SK-N-SH (cell line): ENCODE measurements at regions not wholly inside any gene's neighbourhood (a gene's known extent, or its start where the extent isn't known, plus 50 kb on each side); places are given as distances from the start of the nearest gene placed in this dataset.

Source experiments
- CTCF ChIA-PET: fragments of 300-600, 350-600 bp; formaldehyde crosslinking; extraction: SDS; loops from one replicate; lab custom pipeline; 2021; lab: Yijun Ruan, JAX
- POLR2A ChIA-PET: fragments of 350-600 bp; sonication (Branson Sonifier 250); formaldehyde crosslinking; extraction: SDS; loops from one replicate; lab custom pipeline; 2020; ENCODE audit warnings: antibody characterized with exemption, inconsistent platforms; lab: Yijun Ruan, JAX
- DNase-seq: peaks from one replicate; pipeline ENCODE4 v3.0.0; 2012
- H2AFZ ChIP-seq: fragments of 200-600 bp; sonication (generic); 2 replicates; pipeline ENCODE4 v1.8.1; 2016; ENCODE audit warnings: antibody characterized with exemption, mild to moderate bottlenecking, low read depth
- H3F3A ChIP-seq: fragments of 200-600 bp; sonication (generic); replicated peaks from 2 replicates; pipeline ENCODE3; 2016; ENCODE audit warnings: antibody characterized with exemption, mild to moderate bottlenecking; ENCODE audit not compliant: insufficient read depth
- H3K27ac ChIP-seq, 2 experiments: fragments of 200-500 bp in 1 of 2; fragments of 200-600 bp in 1 of 2; sonication (Bioruptor generic) in 1 of 2; sonication (generic), shearing (Covaris generic) in 1 of 2; 2 replicates each; pipeline versions ENCODE4 v1.5.1 to v1.6.1; 2014 to 2016; ENCODE audit warnings: low read depth in 2 of 2, inconsistent platforms in 1 of 2, low read length in 1 of 2, mild to moderate bottlenecking in 1 of 2, mixed read lengths in 1 of 2
- H3K27me3 ChIP-seq: fragments of 200-600 bp; sonication (generic), shearing (Covaris generic); 2 replicates; pipeline ENCODE4 v1.6.1; 2016; ENCODE audit warnings: mixed run types; ENCODE audit not compliant: insufficient read depth
- H3K36me3 ChIP-seq, 2 experiments: fragments of 200-500 bp in 1 of 2; fragments of 200-600 bp in 1 of 2; sonication (Bioruptor generic) in 1 of 2; sonication (generic) in 1 of 2; replicated peaks in 1 of 2; 2 replicates each; pipeline versions ENCODE3 to v1.5.1; 2014 to 2016; ENCODE audit warnings: low read length in 1 of 2, mild to moderate bottlenecking in 1 of 2; ENCODE audit not compliant: insufficient read depth in 2 of 2, control insufficient read depth in 1 of 2
- H3K4me1 ChIP-seq, 2 experiments: fragments of 200-500 bp in 1 of 2; fragments of 200-600 bp in 1 of 2; sonication (Bioruptor generic) in 1 of 2; sonication (generic), shearing (Covaris generic) in 1 of 2; 2 replicates each; pipeline versions ENCODE4 v1.5.1 to v1.6.1; 2014 to 2016; ENCODE audit warnings: low read depth in 1 of 2, low read length in 1 of 2, mixed run types in 1 of 2; ENCODE audit not compliant: insufficient read depth in 2 of 2, control insufficient read depth in 1 of 2
- H3K4me2 ChIP-seq: fragments of 200-600 bp; sonication (generic), shearing (Covaris generic); 2 replicates; pipeline ENCODE4 v1.6.1; 2017; ENCODE audit warnings: mixed run types
- H3K4me3 ChIP-seq, 2 experiments: fragments of 200-500 bp in 1 of 2; fragments of 200-600 bp in 1 of 2; sonication (Bioruptor generic) in 1 of 2; sonication (generic), shearing (Covaris generic) in 1 of 2; 2 replicates each; pipeline versions ENCODE4 v1.5.1 to v1.8.1; 2014 to 2016; ENCODE audit warnings: low read depth in 2 of 2, inconsistent platforms in 1 of 2, low read length in 1 of 2, mild to moderate bottlenecking in 1 of 2, mixed read lengths in 1 of 2, moderate library complexity in 1 of 2
- H3K79me2 ChIP-seq: fragments of 200-600 bp; sonication (generic); 2 replicates; pipeline ENCODE4 v1.8.1; 2017; ENCODE audit warnings: mild to moderate bottlenecking; ENCODE audit not compliant: insufficient read depth
- H3K9ac ChIP-seq: fragments of 200-600 bp; sonication (generic); 2 replicates; pipeline ENCODE4 v1.6.1; 2017; ENCODE audit warnings: mixed run types
- H3K9me2 ChIP-seq: fragments of 200-600 bp; sonication (generic); 2 replicates; pipeline ENCODE4 v1.6.1; 2017; ENCODE audit warnings: mixed run types
- H3K9me3 ChIP-seq: fragments of 200-600 bp; sonication (generic); 2 replicates; pipeline ENCODE4 v1.6.1; 2017; ENCODE audit warnings: mixed run types, mild to moderate bottlenecking, moderate library complexity
- H4K20me1 ChIP-seq: fragments of 200-600 bp; sonication (generic); 2 replicates; pipeline ENCODE4 v1.6.1; 2017; ENCODE audit warnings: mild to moderate bottlenecking, mixed run types; ENCODE audit not compliant: insufficient read depth
- CHD2 ChIP-seq: fragments of 150-350 bp; IDR thresholded peaks from 2 replicates; pipeline ENCODE4 v1.6.1; 2018; ENCODE audit warnings: low read length; ENCODE audit not compliant: partially characterized antibody
- CTCF ChIP-seq: fragments of 200-600 bp; sonication (generic); IDR thresholded peaks from 2 replicates; pipeline ENCODE4 v1.6.1; 2017; ENCODE audit warnings: antibody characterized with exemption, mild to moderate bottlenecking, moderate library complexity
- ELF1 ChIP-seq: IDR thresholded peaks from 2 replicates; pipeline ENCODE4 v1.4.0; 2012
- EP300 ChIP-seq, 2 experiments: IDR thresholded peaks; 2 replicates each; pipeline versions ENCODE4 v1.4.0 to v1.6.1; 2012; ENCODE audit warnings: borderline replicate concordance in 1 of 2, low read depth in 1 of 2, low read length in 1 of 2
- FOSL2 ChIP-seq: IDR thresholded peaks from 2 replicates; pipeline ENCODE4 v1.4.0; 2012; ENCODE audit warnings: low read depth, mild to moderate bottlenecking, moderate library complexity, borderline replicate concordance
- FOXM1 ChIP-seq: IDR thresholded peaks from 2 replicates; pipeline ENCODE4 v1.4.0; 2012; ENCODE audit warnings: low read depth, mild to moderate bottlenecking
- GABPA ChIP-seq: IDR thresholded peaks from 2 replicates; pipeline ENCODE4 v1.4.0; 2012; ENCODE audit warnings: low read depth, mild to moderate bottlenecking
- JUND ChIP-seq: IDR thresholded peaks from 2 replicates; pipeline ENCODE4 v1.4.0; 2012
- MXI1 ChIP-seq: IDR thresholded peaks from 2 replicates; pipeline ENCODE4 v1.6.1; 2012; ENCODE audit warnings: mild to moderate bottlenecking, low read depth, low read length, improper control_type of control experiment
- NRF1 ChIP-seq: IDR thresholded peaks from 2 replicates; pipeline ENCODE4 v1.6.1; 2012; ENCODE audit warnings: low read depth, mild to moderate bottlenecking, low read length
- RAD21 ChIP-seq: IDR thresholded peaks from 2 replicates; pipeline ENCODE4 v1.6.1; 2012; ENCODE audit warnings: mild to moderate bottlenecking, low read length
- RCOR1 ChIP-seq: fragments of 150-350 bp; IDR thresholded peaks from 2 replicates; pipeline ENCODE4 v1.6.1; 2017; ENCODE audit warnings: antibody characterized with exemption, low read length
- RFX5 ChIP-seq: IDR thresholded peaks from 2 replicates; pipeline ENCODE4 v1.6.1; 2012; ENCODE audit warnings: mild to moderate bottlenecking, improper control_type of control experiment, low read length
- RXRA ChIP-seq: IDR thresholded peaks from 2 replicates; pipeline ENCODE4 v1.4.0; 2012; ENCODE audit warnings: low read depth, mild to moderate bottlenecking, borderline replicate concordance
- SIN3A ChIP-seq: IDR thresholded peaks from 2 replicates; pipeline ENCODE4 v1.6.1; 2012; ENCODE audit warnings: low read depth, mild to moderate bottlenecking, low read length, moderate library complexity, borderline replicate concordance
- TCF12 ChIP-seq: IDR thresholded peaks from 2 replicates; pipeline ENCODE4 v1.4.0; 2012
- WGBS: methylation state at CpG from one replicate; pipeline ENCODE4 v1.1.6; 2017; ENCODE audit warnings: low lambda C conversion rate; 5-methylcytosine and 5-hydroxymethylcytosine counted together
- TF ChIP-seq, protein P1 (sequence below): IDR thresholded peaks from 2 replicates; pipeline ENCODE4 v1.6.1; 2012; ENCODE audit warnings: mild to moderate bottlenecking, low read depth, low read length, moderate library complexity
- TF ChIP-seq, protein P2 (sequence below): IDR thresholded peaks from 2 replicates; pipeline ENCODE4 v1.4.0; 2012; ENCODE audit warnings: low read depth, borderline replicate concordance
- TF ChIP-seq, protein P3 (sequence below): IDR thresholded peaks from 2 replicates; pipeline ENCODE4 v1.4.0; 2012; ENCODE audit warnings: low read depth
- TF ChIP-seq, protein P4 (sequence below): IDR thresholded peaks from 2 replicates; pipeline ENCODE4; 2012

DNA sequence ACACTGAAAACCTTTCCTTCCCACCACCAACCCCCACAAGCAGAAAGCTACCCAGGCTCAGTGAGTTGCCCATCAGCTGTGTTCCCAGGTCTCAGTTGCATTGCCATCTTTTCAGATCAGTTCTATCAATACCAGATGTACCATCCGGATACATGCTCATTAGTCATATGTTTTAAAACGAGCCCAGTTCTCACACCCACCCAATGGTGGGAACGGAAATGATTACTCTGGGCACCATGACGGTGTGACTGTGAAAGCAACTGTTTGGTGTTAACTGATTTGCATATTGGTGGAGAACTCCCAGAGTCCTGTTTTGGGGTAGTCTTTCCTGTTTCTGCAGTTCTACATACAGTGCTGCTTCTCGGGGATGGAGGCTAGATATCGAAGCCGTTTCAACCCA is 212.3 kb downstream of the TRIM36 start:
- no peak overlapping the region for H3K9ac ChIP-seq
- H3K4me2 ChIP-seq = no peak overlapping the region
- H3K27me3 ChIP-seq = no peaks in the 10 kb centered on the region
- no peaks in the 10 kb centered on the region for H3K9me2 ChIP-seq
- H3K4me3 ChIP-seq = no peak overlapping the region
- TF ChIP-seq NRF1 (no peak), MXI1 (no peak), RAD21 (no peak), TCF12 (no peak), FOSL2 (no peak), RFX5 (no peak), RCOR1 (no peak), CTCF (no peak), JUND (no peak), CHD2 (no peak), ELF1 (no peak), SIN3A (no peak), EP300 (IDR thresholded peaks at IDR 0.05; ENCODE audit: borderline replicate concordance in 1 of 2, low read depth in 1 of 2, low read length in 1 of 2) (no peak), FOXM1 (no peak), GABPA (no peak), RXRA (no peak)
- TF ChIP-seq, protein P1, sequence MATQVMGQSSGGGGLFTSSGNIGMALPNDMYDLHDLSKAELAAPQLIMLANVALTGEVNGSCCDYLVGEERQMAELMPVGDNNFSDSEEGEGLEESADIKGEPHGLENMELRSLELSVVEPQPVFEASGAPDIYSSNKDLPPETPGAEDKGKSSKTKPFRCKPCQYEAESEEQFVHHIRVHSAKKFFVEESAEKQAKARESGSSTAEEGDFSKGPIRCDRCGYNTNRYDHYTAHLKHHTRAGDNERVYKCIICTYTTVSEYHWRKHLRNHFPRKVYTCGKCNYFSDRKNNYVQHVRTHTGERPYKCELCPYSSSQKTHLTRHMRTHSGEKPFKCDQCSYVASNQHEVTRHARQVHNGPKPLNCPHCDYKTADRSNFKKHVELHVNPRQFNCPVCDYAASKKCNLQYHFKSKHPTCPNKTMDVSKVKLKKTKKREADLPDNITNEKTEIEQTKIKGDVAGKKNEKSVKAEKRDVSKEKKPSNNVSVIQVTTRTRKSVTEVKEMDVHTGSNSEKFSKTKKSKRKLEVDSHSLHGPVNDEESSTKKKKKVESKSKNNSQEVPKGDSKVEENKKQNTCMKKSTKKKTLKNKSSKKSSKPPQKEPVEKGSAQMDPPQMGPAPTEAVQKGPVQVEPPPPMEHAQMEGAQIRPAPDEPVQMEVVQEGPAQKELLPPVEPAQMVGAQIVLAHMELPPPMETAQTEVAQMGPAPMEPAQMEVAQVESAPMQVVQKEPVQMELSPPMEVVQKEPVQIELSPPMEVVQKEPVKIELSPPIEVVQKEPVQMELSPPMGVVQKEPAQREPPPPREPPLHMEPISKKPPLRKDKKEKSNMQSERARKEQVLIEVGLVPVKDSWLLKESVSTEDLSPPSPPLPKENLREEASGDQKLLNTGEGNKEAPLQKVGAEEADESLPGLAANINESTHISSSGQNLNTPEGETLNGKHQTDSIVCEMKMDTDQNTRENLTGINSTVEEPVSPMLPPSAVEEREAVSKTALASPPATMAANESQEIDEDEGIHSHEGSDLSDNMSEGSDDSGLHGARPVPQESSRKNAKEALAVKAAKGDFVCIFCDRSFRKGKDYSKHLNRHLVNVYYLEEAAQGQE = no peak
- TF ChIP-seq, protein P2, sequence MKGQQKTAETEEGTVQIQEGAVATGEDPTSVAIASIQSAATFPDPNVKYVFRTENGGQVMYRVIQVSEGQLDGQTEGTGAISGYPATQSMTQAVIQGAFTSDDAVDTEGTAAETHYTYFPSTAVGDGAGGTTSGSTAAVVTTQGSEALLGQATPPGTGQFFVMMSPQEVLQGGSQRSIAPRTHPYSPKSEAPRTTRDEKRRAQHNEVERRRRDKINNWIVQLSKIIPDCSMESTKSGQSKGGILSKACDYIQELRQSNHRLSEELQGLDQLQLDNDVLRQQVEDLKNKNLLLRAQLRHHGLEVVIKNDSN = no peak
- TF ChIP-seq, protein P3, sequence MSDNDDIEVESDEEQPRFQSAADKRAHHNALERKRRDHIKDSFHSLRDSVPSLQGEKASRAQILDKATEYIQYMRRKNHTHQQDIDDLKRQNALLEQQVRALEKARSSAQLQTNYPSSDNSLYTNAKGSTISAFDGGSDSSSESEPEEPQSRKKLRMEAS = no peak
- TF ChIP-seq, protein P4, sequence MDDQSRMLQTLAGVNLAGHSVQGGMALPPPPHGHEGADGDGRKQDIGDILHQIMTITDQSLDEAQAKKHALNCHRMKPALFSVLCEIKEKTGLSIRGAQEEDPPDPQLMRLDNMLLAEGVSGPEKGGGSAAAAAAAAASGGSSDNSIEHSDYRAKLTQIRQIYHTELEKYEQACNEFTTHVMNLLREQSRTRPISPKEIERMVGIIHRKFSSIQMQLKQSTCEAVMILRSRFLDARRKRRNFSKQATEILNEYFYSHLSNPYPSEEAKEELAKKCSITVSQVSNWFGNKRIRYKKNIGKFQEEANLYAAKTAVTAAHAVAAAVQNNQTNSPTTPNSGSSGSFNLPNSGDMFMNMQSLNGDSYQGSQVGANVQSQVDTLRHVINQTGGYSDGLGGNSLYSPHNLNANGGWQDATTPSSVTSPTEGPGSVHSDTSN = no peak
- 2% methylated on average over 7 of the region's 7 CpGs for WGBS
- H3K79me2 ChIP-seq = no peaks in the 10 kb centered on the region
- H4K20me1 ChIP-seq = no peaks in the 10 kb centered on the region
- H3F3A ChIP-seq = no peaks in the 10 kb centered on the region
- H3K36me3 ChIP-seq = no peaks in the 10 kb centered on the region
- no peaks in the 10 kb centered on the region for H3K9me3 ChIP-seq
- CTCF ChIA-PET = no interaction called here
- POLR2A ChIA-PET = no interaction called here
- no peak overlapping the region for H3K27ac ChIP-seq
- H2AFZ ChIP-seq = no peak overlapping the region
- no peaks in the 10 kb centered on the region for H3K4me1 ChIP-seq
- no peak for DNase-seq
